HG03520 (cell line): ENCODE measurements at regions not wholly inside any gene's neighbourhood (a gene's known extent, or its start where the extent isn't known, plus 50 kb on each side); places are given as distances from the start of the nearest gene placed in this dataset.
"Not testable (repeated sequence)": the region's sequence is repeated elsewhere in the genome, so short reads cannot be mapped to it uniquely, and the experiment has no call there.

Experiments used
- ATAC-seq: cut with Tn5 transposase; IDR thresholded peaks from one replicate; pipeline ENCODE4 v1.9.1; 2021; ENCODE audit warnings: mild to moderate bottlenecking, moderate library complexity; ENCODE audit not compliant: unreplicated experiment

DNA sequence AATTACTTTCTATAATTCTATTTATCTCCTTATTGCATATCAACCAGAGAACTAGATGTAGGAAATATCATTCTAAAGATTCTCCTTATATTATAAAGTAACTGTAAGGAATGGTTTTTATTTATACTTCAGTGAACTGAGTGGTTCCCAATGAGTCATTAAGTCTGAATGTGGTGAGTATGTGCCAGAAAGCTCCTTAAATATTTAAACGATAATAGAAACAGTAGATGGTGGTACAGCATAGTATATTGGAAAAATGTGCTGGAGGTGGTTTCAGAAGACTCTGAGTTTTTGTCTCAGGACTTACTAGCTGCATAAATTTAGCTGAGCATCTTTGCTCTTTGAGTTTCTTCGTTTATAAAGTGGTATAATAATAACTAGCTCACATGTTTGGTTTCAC lies 653.5 kb downstream of the FAM181B start:
- ATAC-seq = no peak

DNA sequence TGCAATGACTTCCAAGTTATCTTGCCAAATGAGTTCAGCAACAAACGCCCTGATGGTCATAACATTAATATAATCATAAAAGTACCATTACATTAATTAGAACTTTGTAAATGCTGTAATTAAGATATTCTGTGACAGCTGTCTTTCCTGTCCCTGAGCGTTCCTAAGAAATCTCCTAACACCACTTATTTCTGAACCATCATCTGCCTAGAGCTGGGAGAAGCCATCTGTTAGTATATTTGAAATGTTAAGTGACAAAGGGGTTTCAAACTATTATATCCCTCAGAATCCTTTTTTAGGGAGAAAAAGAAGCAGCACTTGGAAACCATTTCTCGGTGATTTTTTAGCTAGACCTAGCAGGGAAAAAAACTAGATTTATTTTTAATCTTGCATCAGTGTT lies 657.5 kb downstream of the FAM181B start:
- no peak for ATAC-seq

- no peak for ATAC-seq
Observed at GRCh38 chr11:82059505-82059904, 674.2 kb downstream of the FAM181B start.

DNA sequence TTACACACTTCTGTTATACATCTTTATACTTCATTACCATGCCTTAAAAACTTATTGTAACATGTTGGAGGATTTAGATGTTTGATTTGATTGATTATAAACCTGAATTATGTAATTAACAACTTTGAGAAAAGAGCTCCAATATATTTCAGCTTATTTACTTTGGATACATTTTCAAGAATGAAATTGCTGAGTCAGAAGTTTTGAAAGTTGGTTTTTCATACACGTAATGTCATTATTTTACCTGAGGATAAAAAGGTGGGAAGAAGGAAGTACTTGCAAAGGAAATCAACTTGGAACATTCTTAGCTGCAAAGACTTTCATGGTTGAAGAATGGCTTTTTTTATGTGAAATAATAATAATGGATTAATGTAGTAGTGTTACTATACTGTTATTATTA lies 677.2 kb downstream of the FAM181B start:
- ATAC-seq = no peak

GRCh38 chr11:82049199-82049598 lies 684.5 kb downstream of the FAM181B start:
- ATAC-seq = no peak

- no peak for ATAC-seq
Observed at GRCh38 chr11:82047200-82047599, 686.5 kb downstream of the FAM181B start.

DNA sequence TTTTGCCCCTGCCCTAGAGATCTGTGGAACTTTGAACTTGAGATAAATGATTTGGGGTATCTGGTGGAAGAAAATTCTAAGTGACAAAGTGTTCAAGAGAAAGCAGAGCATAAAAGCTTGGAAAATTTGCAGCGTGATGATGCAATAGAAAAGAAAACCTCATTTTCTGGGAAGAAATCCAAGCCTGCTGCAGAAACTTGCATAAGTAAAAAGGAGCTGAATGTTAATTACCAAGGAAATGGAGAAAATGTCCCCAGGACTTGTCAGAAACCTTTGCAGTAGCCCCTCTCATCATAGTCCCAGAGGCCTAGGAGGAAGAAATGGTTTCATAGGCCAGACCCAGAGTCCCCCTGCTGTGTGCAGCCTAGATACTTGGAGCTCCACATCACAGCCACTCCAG lies 686.9 kb downstream of the FAM181B start:
- ATAC-seq = no peak

DNA sequence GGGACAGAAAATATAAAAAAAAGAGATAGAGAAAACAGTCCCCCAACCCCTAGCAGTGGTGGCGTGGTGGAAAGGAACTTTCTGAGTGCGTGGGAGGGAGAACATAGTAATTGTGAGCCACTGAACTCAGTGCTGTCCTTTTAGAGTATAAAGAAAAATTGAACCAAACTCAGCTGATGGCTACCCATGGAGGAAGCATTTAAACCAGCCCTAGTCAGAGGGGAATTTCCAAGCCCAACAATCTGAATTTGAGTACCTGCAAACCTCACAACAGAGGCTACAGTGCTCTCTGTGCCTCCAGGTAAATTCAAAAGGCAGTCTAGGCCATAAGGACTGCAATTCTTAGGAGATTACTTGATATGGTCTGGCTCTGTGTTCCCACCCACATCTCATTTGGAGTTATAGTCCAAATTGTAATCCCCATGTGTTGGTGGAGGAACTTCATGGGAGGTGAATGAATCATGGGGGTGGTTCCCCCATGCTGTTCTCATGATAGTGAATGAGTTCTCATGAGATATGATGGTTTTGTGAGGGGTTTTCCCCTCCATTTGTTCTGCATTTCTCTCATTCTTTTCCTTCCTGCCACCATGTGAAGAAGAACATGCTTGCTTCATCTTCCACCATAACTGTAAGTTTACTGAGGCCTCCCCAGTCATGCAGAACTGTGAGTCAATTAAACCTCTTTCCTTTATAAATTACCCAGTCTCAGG lies 687.8 kb downstream of the FAM181B start:
- no peak for ATAC-seq

- ATAC-seq = no peak
Observed at GRCh38 chr11:82043316-82043715, 690.3 kb downstream of the FAM181B start.

GRCh38 chr11:82041764-82042163 lies 691.9 kb downstream of the FAM181B start:
- no peak for ATAC-seq

- ATAC-seq = no peak
Observed at GRCh38 chr11:82038154-82038553, 695.5 kb downstream of the FAM181B start.

GRCh38 chr11:82034527-82034926 lies 699.1 kb downstream of the FAM181B start:
- ATAC-seq = no peak

- ATAC-seq = not testable (repeated sequence)
Observed at GRCh38 chr11:82027335-82027734, 706.3 kb downstream of the FAM181B start.

DNA sequence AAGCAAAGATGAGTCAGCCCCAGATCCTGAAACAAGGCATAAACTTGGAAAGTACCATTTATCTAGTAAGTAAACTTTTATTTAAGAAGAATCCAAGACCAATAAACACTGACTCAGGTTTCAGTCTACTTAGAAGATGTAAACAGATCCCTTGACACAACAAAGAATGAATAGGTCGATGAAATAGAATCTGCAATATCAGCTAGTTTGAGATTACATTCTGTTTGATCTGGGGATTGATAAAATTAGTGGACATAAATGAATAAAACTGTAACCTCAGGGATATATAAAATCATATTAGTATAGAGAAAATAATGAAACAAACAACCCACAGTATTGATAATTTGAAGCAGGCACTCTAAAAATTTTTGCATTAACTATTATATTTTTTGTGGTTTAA lies 708.9 kb downstream of the FAM181B start:
- ATAC-seq = no peak

DNA sequence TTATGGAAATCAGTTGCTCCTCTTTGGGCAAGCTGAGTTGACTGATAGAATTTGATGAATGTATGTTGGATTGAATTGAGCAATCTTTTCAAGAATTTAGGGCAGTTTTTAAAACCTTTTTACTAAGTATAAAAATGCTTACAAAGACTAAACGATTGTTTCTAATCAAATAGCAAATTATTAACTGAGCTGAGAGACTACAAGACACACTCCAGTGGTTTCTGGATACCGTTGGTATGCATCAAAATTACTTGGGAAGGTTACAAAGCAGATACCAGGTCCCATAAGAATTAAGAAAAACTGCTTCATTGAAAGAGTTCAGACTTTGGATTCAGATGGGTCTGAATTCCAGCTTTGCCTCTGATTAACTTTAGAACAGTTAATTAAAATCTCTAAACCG lies 721.4 kb downstream of the FAM181B start:
- no peak for ATAC-seq

DNA sequence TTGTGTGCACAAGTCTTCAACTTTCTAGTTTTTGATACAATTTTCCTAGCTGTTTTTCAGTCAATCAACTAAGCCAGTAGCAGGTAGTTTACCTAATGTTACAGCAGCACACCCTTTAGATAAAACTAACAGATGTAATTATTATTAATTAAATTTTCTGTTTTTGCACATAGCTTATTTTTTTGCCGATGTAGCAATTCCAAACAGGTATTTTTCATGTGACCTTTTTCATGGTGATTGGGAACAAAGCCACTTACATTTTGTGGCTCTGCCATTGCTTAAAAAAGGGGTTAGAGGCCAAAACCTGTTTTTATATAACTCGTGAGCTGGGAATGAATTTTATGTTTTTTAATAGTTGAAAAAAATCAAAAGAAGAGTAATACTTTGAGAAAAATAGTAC lies 724.5 kb downstream of the FAM181B start:
- no peak for ATAC-seq

- no peak for ATAC-seq
Observed at GRCh38 chr11:82007521-82007920, 726.1 kb downstream of the FAM181B start.

- ATAC-seq = no peak
Observed at GRCh38 chr11:82004537-82005213, 729.0 kb downstream of the FAM181B start.

GRCh38 chr11:82003671-82004515 lies 729.8 kb downstream of the FAM181B start:
- no peak for ATAC-seq

DNA sequence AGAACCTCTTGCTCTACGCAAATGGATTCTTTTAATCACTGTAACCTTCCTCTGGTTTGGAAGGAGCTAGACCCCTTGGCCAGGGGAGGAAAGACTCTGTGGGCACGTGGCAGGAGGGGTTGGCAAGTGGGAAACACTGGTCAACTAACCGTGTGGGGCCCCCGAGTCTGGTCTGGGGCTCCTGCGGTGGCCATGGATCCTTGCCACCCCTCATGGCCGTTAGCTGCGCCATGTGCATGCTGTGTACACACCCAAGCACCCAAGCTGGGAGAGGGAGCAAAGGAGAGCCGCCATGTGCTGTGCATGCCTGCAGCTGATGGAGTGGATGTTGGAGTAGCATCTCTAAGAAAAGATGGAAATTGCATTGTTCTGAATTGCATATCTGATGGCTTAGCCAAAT lies 730.6 kb downstream of the FAM181B start:
- ATAC-seq = no peak

DNA sequence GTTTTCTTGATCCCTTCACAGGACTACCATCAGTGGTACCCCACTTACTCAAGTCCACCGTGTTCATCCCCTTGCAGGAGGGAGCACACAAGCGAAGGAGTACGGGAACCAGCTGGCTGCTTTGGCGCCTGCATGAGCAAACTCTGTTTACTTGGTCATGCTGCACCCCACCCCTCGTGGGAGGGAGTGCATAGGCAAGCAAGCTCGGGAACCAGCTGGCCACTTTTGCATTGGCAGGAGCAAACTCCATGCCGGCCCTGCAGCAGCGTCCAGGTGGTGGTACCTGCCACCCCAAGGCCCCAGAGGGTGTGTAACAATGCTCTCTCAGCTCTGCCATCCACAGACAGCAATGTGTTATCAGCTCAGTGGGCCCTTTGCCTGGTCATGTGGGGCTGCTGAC lies 737.8 kb downstream of the FAM181B start:
- ATAC-seq = no peak

DNA sequence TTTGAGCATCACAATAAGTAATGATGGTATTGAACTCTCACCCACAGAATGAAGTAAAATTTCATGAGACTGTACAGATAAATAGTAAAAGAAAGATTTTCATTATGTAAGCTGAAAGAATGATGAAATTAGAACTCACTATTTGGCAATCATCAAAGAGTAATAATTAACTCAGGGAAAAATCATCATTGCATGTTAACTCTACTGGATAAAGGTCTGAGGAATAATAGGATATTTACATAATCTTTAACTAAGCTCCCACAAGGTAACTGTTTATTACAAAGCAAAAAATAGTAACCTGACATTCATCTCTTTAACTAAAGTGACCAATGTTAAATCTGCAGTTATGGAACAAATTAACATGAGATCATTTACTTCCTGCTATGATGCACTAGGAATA lies 739.9 kb downstream of the FAM181B start:
- no peak for ATAC-seq
